ENCODE measurements at regions not wholly inside any gene's neighbourhood (a gene's known extent, or its start where the extent isn't known, plus 50 kb on each side); places are given as distances from the start of the nearest gene placed in this dataset.

- Histone ChIP-seq H3K4me3 (ENCODE audit: low read length) (no peak overlapping the region), H3K36me3 (replicated peaks; ENCODE audit: low read depth, low read length) (no peaks in the 10 kb centered on the region), H3K4me2 (ENCODE audit: low read length) (no peak overlapping the region), H3K9ac (ENCODE audit: low read length) (no peak overlapping the region), H2AFZ (ENCODE audit: low read depth, low read length) (no peak overlapping the region), H3K4me1 (ENCODE audit: low read length) (no peaks in the 10 kb centered on the region), H3K27ac (ENCODE audit: low read length) (no peak overlapping the region), H3K9me3 (ENCODE audit: insufficient read depth, low read length) (no peaks in the 10 kb centered on the region), H3K27me3 (ENCODE audit: low read depth, low read length) (peaks cover 46% of the 10 kb centered on the region), H4K20me1 (ENCODE audit: insufficient read depth, low read length) (no peaks in the 10 kb centered on the region), H3K79me2 (ENCODE audit: low read length) (no peaks in the 10 kb centered on the region)
- TF ChIP-seq EZH2phosphoT487 (IDR thresholded peaks at IDR 0.05; ENCODE audit: low read depth) (no peak), CTCF (IDR thresholded peaks at IDR 0.05; ENCODE audit: low read depth, low read length) (no peak)
Measured at GRCh38 chr11:116510166-116510565, 262.6 kb downstream of the BUD13 start.

GRCh38 chr11:116509551-116509950 lies 263.2 kb downstream of the BUD13 start:
- no peak overlapping the region for H3K27ac ChIP-seq (ENCODE audit: low read length)
- H2AFZ ChIP-seq (ENCODE audit: low read depth, low read length) = no peak overlapping the region
- no peaks in the 10 kb centered on the region for H3K9me3 ChIP-seq (ENCODE audit: insufficient read depth, low read length)
- H3K4me2 ChIP-seq (ENCODE audit: low read length) = no peak overlapping the region
- no peaks in the 10 kb centered on the region for H3K79me2 ChIP-seq (ENCODE audit: low read length)
- no peaks in the 10 kb centered on the region for H3K4me1 ChIP-seq (ENCODE audit: low read length)
- no peak overlapping the region for H3K4me3 ChIP-seq (ENCODE audit: low read length)
- TF ChIP-seq EZH2phosphoT487 (IDR thresholded peaks at IDR 0.05; ENCODE audit: low read depth) (no peak), CTCF (IDR thresholded peaks at IDR 0.05; ENCODE audit: low read depth, low read length) (no peak)
- H3K9ac ChIP-seq (ENCODE audit: low read length) = no peak overlapping the region
- peaks cover 52% of the 10 kb centered on the region for H3K27me3 ChIP-seq (ENCODE audit: low read depth, low read length)
- H4K20me1 ChIP-seq (ENCODE audit: insufficient read depth, low read length) = no peaks in the 10 kb centered on the region
- H3K36me3 ChIP-seq (replicated peaks; ENCODE audit: low read depth, low read length) = no peaks in the 10 kb centered on the region

GRCh38 chr11:116507849-116508695 lies 264.7 kb downstream of the BUD13 start:
- H3K36me3 ChIP-seq (replicated peaks; ENCODE audit: low read depth, low read length) = no peaks in the 10 kb centered on the region
- peaks cover 52% of the 10 kb centered on the region for H3K27me3 ChIP-seq (ENCODE audit: low read depth, low read length)
- no peak overlapping the region for H2AFZ ChIP-seq (ENCODE audit: low read depth, low read length)
- H3K27ac ChIP-seq (ENCODE audit: low read length) = no peak overlapping the region
- no peak overlapping the region for H3K4me2 ChIP-seq (ENCODE audit: low read length)
- H3K4me3 ChIP-seq (ENCODE audit: low read length) = no peak overlapping the region
- H3K9ac ChIP-seq (ENCODE audit: low read length) = no peak overlapping the region
- TF ChIP-seq CTCF (IDR thresholded peaks at IDR 0.05; ENCODE audit: low read depth, low read length) (no peak), EZH2phosphoT487 (IDR thresholded peaks at IDR 0.05; ENCODE audit: low read depth) (no peak)
- no peaks in the 10 kb centered on the region for H4K20me1 ChIP-seq (ENCODE audit: insufficient read depth, low read length)
- no peaks in the 10 kb centered on the region for H3K4me1 ChIP-seq (ENCODE audit: low read length)
- no peaks in the 10 kb centered on the region for H3K79me2 ChIP-seq (ENCODE audit: low read length)
- no peaks in the 10 kb centered on the region for H3K9me3 ChIP-seq (ENCODE audit: insufficient read depth, low read length)

- no peak for TF ChIP-seq EZH2phosphoT487 (IDR thresholded peaks at IDR 0.05; ENCODE audit: low read depth)
- no peak for TF ChIP-seq CTCF (IDR thresholded peaks at IDR 0.05; ENCODE audit: low read depth, low read length)
- Histone ChIP-seq H3K27me3 (ENCODE audit: low read depth, low read length) (peaks cover 52% of the 10 kb centered on the region), H3K27ac (ENCODE audit: low read length) (no peak overlapping the region), H3K4me1 (ENCODE audit: low read length) (no peaks in the 10 kb centered on the region), H3K79me2 (ENCODE audit: low read length) (no peaks in the 10 kb centered on the region), H2AFZ (ENCODE audit: low read depth, low read length) (no peak overlapping the region), H3K36me3 (replicated peaks; ENCODE audit: low read depth, low read length) (no peaks in the 10 kb centered on the region), H3K4me3 (ENCODE audit: low read length) (no peak overlapping the region), H3K9ac (ENCODE audit: low read length) (no peak overlapping the region), H4K20me1 (ENCODE audit: insufficient read depth, low read length) (no peaks in the 10 kb centered on the region), H3K4me2 (ENCODE audit: low read length) (no peak overlapping the region), H3K9me3 (ENCODE audit: insufficient read depth, low read length) (no peaks in the 10 kb centered on the region)
Measured at GRCh38 chr11:116507016-116507415, 265.8 kb downstream of the BUD13 start.

All from OCI-LY3 (cell line).